ENCODE measurements at regions not wholly inside any gene's neighbourhood (a gene's known extent, or its start where the extent isn't known, plus 50 kb on each side); places are given as distances from the start of the nearest gene placed in this dataset.

- Histone ChIP-seq H3K4me3 (no peak overlapping the region), H3K27me3 (no peaks in the 10 kb centered on the region), H3K4me1 (no peaks in the 10 kb centered on the region), H3K27ac (no peak overlapping the region), H3K9me3 (peaks cover 0 to 9% (median 0%) of the 10 kb centered on the region in 4 donors), H3K36me3 (no peaks in the 10 kb centered on the region)
- no peak for TF ChIP-seq POLR2AphosphoS5 (IDR thresholded peaks at IDR 0.05)
- TF ChIP-seq POLR2A (IDR thresholded peaks at IDR 0.05), result no peak
- no peak for TF ChIP-seq EP300 (IDR thresholded peaks at IDR 0.05)
- no peak for TF ChIP-seq CTCF (IDR thresholded peaks at IDR 0.05)
- WGBS, 2 donors, result 66 to 87% methylated on average over 2 of the region's 2 CpGs
- DNase-seq (no peak), ATAC-seq (ENCODE audit: low FRiP score in 2 of 2) (no peak)
Measured at GRCh38 chr16:35399133-35399532, 1939.7 kb downstream of the TP53TG3F start.

GRCh38 chr16:35404273-35404672, 1944.9 kb downstream of the TP53TG3F start:
- no peak for ATAC-seq (ENCODE audit: low FRiP score in 2 of 2)
- 50 to 53% methylated on average over 2 of the region's 2 CpGs for WGBS, 2 donors

DNA sequence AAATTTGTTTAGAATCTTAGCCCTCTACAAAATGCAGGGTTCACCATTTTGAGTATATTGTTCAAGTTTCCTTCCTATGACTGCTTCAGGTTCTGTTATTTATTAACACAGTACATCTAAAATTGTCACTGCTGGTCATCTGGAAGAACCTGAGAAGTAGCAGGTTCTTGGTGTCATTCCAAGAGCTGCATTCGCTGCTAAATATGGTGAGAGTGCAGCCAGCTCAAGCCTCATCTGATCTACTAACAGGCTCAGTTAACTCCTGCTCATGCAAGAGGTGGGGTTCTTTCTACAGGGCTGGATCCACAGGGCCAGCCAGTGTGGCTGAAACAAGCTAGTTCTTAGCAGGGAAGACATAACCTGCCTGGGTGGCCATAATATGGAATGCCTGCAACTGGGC, 1946.1 kb downstream of the TP53TG3F start:
- WGBS, 2 donors, result 36 to 53% methylated on average over 1 of the region's 1 CpG
- no peak for DNase-seq
- no peaks in the 10 kb centered on the region for H3K27me3 ChIP-seq
- H3K4me1 ChIP-seq, result no peaks in the 10 kb centered on the region
- no peak for ATAC-seq (ENCODE audit: low FRiP score in 2 of 2)
- TF ChIP-seq CTCF (IDR thresholded peaks at IDR 0.05) (no peak), POLR2A (IDR thresholded peaks at IDR 0.05) (no peak), POLR2AphosphoS5 (IDR thresholded peaks at IDR 0.05) (no peak), EP300 (IDR thresholded peaks at IDR 0.05) (no peak)
- no peak overlapping the region for H3K27ac ChIP-seq
- no peaks in the 10 kb centered on the region for H3K9me3 ChIP-seq
- no peaks in the 10 kb centered on the region for H3K36me3 ChIP-seq
- no peak overlapping the region for H3K4me3 ChIP-seq

More at GRCh38 chr16:35404273-35404672, 1944.9 kb downstream of the TP53TG3F start:
- TF ChIP-seq POLR2AphosphoS5 (IDR thresholded peaks at IDR 0.05) (no peak), POLR2A (IDR thresholded peaks at IDR 0.05) (no peak), EP300 (IDR thresholded peaks at IDR 0.05) (no peak), CTCF (IDR thresholded peaks at IDR 0.05) (no peak)
- Histone ChIP-seq H3K27me3 (no peaks in the 10 kb centered on the region), H3K36me3 (no peaks in the 10 kb centered on the region), H3K9me3 (no peaks in the 10 kb centered on the region), H3K4me1 (no peaks in the 10 kb centered on the region), H3K27ac (no peak overlapping the region), H3K4me3 (no peak overlapping the region)
- DNase-seq, result no peak

DNA sequence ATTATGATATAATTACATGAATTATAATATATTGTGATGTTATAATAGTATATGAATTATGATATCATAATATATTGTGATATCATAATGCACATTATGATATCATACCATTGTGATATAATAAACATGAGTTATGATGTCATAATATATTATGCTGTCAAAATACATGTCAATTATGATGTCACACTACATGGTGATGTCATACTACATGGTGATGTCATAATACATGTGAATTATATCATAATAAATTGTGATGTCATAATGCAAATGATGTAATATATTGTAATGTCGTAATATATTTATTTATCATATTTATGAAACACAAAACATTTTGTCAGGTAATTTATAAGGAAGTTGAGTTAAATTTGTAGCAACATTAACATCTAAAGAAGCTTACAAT, 1950.1 kb downstream of the TP53TG3F start:
- no peak overlapping the region for H3K27ac ChIP-seq
- H3K4me3 ChIP-seq, result no peak overlapping the region
- DNase-seq (no peak), ATAC-seq (ENCODE audit: low FRiP score in 2 of 2) (no peak)
- no peaks in the 10 kb centered on the region for H3K4me1 ChIP-seq
- H3K9me3 ChIP-seq, result peaks cover 0 to 5% (median 0%) of the 10 kb centered on the region in 4 donors
- 43 to 70% methylated on average over 1 of the region's 1 CpG for WGBS, 2 donors
- no peaks in the 10 kb centered on the region for H3K27me3 ChIP-seq
- no peaks in the 10 kb centered on the region for H3K36me3 ChIP-seq
- TF ChIP-seq CTCF (IDR thresholded peaks at IDR 0.05), result no peak
- no peak for TF ChIP-seq POLR2A (IDR thresholded peaks at IDR 0.05)
- no peak for TF ChIP-seq POLR2AphosphoS5 (IDR thresholded peaks at IDR 0.05)
- no peak for TF ChIP-seq EP300 (IDR thresholded peaks at IDR 0.05)

DNA sequence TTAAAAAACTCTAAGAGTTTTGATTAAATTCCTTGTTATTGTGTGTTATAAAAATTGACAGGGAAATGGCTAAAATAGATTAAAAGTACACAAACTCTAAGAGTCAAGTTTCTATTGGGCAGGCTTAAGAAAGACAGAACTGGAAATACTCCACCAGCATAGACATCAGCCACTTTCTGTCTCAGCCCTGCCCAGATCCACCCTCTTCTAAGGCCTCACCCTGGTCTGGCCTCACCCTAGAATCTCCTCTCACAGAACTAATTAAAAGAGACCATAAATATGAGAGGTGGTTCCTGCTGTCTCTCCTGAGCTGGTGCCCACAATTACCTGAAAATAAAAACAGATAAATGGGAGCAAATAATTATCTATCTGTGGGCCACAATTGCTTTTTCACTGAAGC, 1951.0 kb downstream of the TP53TG3F start:
- no peak for ATAC-seq (ENCODE audit: low FRiP score in 2 of 2)
- peaks cover 0 to 10% (median 0%) of the 10 kb centered on the region in 4 donors for H3K9me3 ChIP-seq
- H3K27me3 ChIP-seq, result no peaks in the 10 kb centered on the region
- DNase-seq, result no peak
- TF ChIP-seq EP300 (IDR thresholded peaks at IDR 0.05), result no peak
- no peak for TF ChIP-seq POLR2AphosphoS5 (IDR thresholded peaks at IDR 0.05)
- TF ChIP-seq POLR2A (IDR thresholded peaks at IDR 0.05), result no peak
- no peak for TF ChIP-seq CTCF (IDR thresholded peaks at IDR 0.05)
- H3K4me3 ChIP-seq, result no peak overlapping the region
- H3K36me3 ChIP-seq, result no peaks in the 10 kb centered on the region
- H3K4me1 ChIP-seq, result no peaks in the 10 kb centered on the region
- H3K27ac ChIP-seq, result no peak overlapping the region
